ENCODE measurements at regions not wholly inside any gene's neighbourhood (a gene's known extent, or its start where the extent isn't known, plus 50 kb on each side); places are given as distances from the start of the nearest gene placed in this dataset.

- H3K4me1 ChIP-seq, result no peaks in the 10 kb centered on the region
- H3K4me3 ChIP-seq, result no peak overlapping the region
- H3K9me3 ChIP-seq, result no peaks in the 10 kb centered on the region
- TF ChIP-seq POLR2A (IDR thresholded peaks at IDR 0.05), result no peak
- TF ChIP-seq POLR2AphosphoS5 (IDR thresholded peaks at IDR 0.05), result no peak
- TF ChIP-seq CTCF (IDR thresholded peaks at IDR 0.05 in 8 of 11, conservative IDR thresholded peaks at IDR 0.05 in 3 of 11), result no peak
- no peak for DNase-seq
- no peaks in the 10 kb centered on the region for H3K27me3 ChIP-seq (replicated peaks in 1 of 7)
- no peaks in the 10 kb centered on the region for H3K36me3 ChIP-seq
- WGBS, 5 donors, result 40 to 62% (median 54%) methylated on average over 2 of the region's 2 CpGs
- intact Hi-C loops (cut with DNase I; ENCODE audit: low total_unique reads), result loop anchor here (10.0 kb wide), 1 partner anchor 345 kb away; no protein-coding TSS in a partner anchor
- no peak overlapping the region for H3K27ac ChIP-seq
These were observed 108.0 kb downstream of the MFSD1 start for GRCh38 chr3:158909870-158910269.

- Histone ChIP-seq H3K4me1 (no peaks in the 10 kb centered on the region), H3K36me3 (no peaks in the 10 kb centered on the region), H3K9me3 (no peaks in the 10 kb centered on the region), H3K27me3 (replicated peaks in 1 of 7) (no peaks in the 10 kb centered on the region), H3K27ac (no peak overlapping the region), H3K4me3 (no peak overlapping the region)
- 89 to 94% (median 94%) methylated on average over 6 of the region's 6 CpGs for whole genome bisulfite sequencing, 5 donors
- DNase-seq, result no peak
- intact Hi-C loops (cut with DNase I; ENCODE audit: low total_unique reads), result loop anchor here (10.0 kb wide), 1 partner anchor 343 kb away; no protein-coding TSS in a partner anchor
- no peak for TF ChIP-seq POLR2A (IDR thresholded peaks at IDR 0.05)
- TF ChIP-seq POLR2AphosphoS5 (IDR thresholded peaks at IDR 0.05), result no peak
- no peak for TF ChIP-seq CTCF (IDR thresholded peaks at IDR 0.05 in 8 of 11, conservative IDR thresholded peaks at IDR 0.05 in 3 of 11)
These were observed 109.7 kb downstream of the MFSD1 start for GRCh38 chr3:158911586-158911985.

GRCh38 chr3:158912188-158912587 is 110.3 kb downstream of the MFSD1 start:
- no peak for DNase-seq
- intact Hi-C loops (cut with DNase I; ENCODE audit: low total_unique reads), result loop anchor here (10.0 kb wide), 1 partner anchor 343 kb away; no protein-coding TSS in a partner anchor
- TF ChIP-seq POLR2AphosphoS5 (IDR thresholded peaks at IDR 0.05) (no peak), POLR2A (IDR thresholded peaks at IDR 0.05) (no peak), CTCF (IDR thresholded peaks at IDR 0.05 in 8 of 11, conservative IDR thresholded peaks at IDR 0.05 in 3 of 11) (no peak)
- Histone ChIP-seq H3K27ac (no peak overlapping the region), H3K36me3 (no peaks in the 10 kb centered on the region), H3K9me3 (no peaks in the 10 kb centered on the region), H3K4me3 (no peak overlapping the region), H3K4me1 (no peaks in the 10 kb centered on the region), H3K27me3 (replicated peaks in 1 of 7) (no peaks in the 10 kb centered on the region)
- 70 to 84% (median 76%) methylated on average over 3 of the region's 3 CpGs for WGBS, 5 donors

GRCh38 chr3:158912621-158913020 is 110.8 kb downstream of the MFSD1 start:
- Histone ChIP-seq H3K4me3 (no peak overlapping the region), H3K36me3 (no peaks in the 10 kb centered on the region), H3K27ac (no peak overlapping the region), H3K9me3 (no peaks in the 10 kb centered on the region), H3K27me3 (replicated peaks in 1 of 7) (no peaks in the 10 kb centered on the region), H3K4me1 (no peaks in the 10 kb centered on the region)
- intact Hi-C loops (cut with DNase I; ENCODE audit: low total_unique reads), result loop anchor here (10.0 kb wide), 1 partner anchor 342 kb away; no protein-coding TSS in a partner anchor
- no peak for TF ChIP-seq POLR2AphosphoS5 (IDR thresholded peaks at IDR 0.05)
- TF ChIP-seq CTCF (IDR thresholded peaks at IDR 0.05 in 8 of 11, conservative IDR thresholded peaks at IDR 0.05 in 3 of 11), result no peak
- no peak for TF ChIP-seq POLR2A (IDR thresholded peaks at IDR 0.05)
- DNase-seq, result no peak
- 75 to 92% (median 87%) methylated on average over 6 of the region's 6 CpGs for WGBS, 5 donors

Measured in spleen (tissue), 11 donors.